HUES48 (cell line): ENCODE measurements at regions not wholly inside any gene's neighbourhood (a gene's known extent, or its start where the extent isn't known, plus 50 kb on each side); places are given as distances from the start of the nearest gene placed in this dataset.

ENCODE experiments used
- H3K27ac ChIP-seq: one replicate; pipeline ENCODE4 v1.7.0; 2013; ENCODE audit warnings: low read depth, low read length, inconsistent platforms
- H3K27me3 ChIP-seq: 2 replicates; pipeline ENCODE4 v1.6.1; 2013; ENCODE audit warnings: mild to moderate bottlenecking, low read length; ENCODE audit not compliant: control insufficient read depth, insufficient read depth
- H3K36me3 ChIP-seq: 2 replicates; pipeline ENCODE4 v1.6.1; 2013; ENCODE audit warnings: low read length; ENCODE audit not compliant: control insufficient read depth, insufficient read depth
- H3K4me1 ChIP-seq: 2 replicates; pipeline ENCODE4 v1.6.1; 2013; ENCODE audit warnings: mild to moderate bottlenecking, low read length; ENCODE audit not compliant: control insufficient read depth, insufficient read depth
- H3K4me3 ChIP-seq: 2 replicates; pipeline ENCODE4 v1.5.1; 2013; ENCODE audit warnings: mild to moderate bottlenecking, low read depth, low read length
- H3K9ac ChIP-seq: 2 replicates; pipeline ENCODE4 v1.6.1; 2013; ENCODE audit warnings: mild to moderate bottlenecking, low read depth, low read length, moderate library complexity
- H3K9me3 ChIP-seq: 2 replicates; pipeline ENCODE4 v1.6.1; 2013; ENCODE audit warnings: low read length; ENCODE audit not compliant: control insufficient read depth, insufficient read depth

DNA sequence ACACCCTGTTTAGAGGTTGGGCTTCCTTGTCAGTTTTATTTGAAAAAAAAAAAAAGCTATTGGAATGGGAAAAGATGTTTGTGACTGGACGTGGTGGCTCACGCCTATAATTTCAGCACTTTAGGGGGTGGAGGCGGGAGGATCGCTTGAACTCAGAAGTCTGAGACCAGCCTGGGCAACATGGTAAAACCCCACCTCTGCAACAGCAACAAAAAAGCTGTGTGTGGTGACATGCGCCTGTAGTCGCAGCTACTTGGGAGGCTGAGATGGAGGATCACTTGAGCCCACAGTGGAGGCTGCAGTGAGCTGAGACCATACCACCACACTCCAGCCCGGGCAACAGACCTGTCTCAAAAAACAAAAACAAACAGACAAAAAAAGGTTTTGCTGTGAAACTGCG lies 66.1 kb upstream of the SIAH1 start:
- no peaks in the 10 kb centered on the region for H3K4me1 ChIP-seq
- H3K27ac ChIP-seq, result no peak overlapping the region

GRCh38 chr16:48450367-48450766 lies 65.2 kb upstream of the SIAH1 start:
- no peak overlapping the region for H3K4me3 ChIP-seq
- H3K27me3 ChIP-seq, result no peaks in the 10 kb centered on the region
- H3K9ac ChIP-seq, result no peak overlapping the region
- no peaks in the 10 kb centered on the region for H3K4me1 ChIP-seq
- no peaks in the 10 kb centered on the region for H3K9me3 ChIP-seq
- H3K27ac ChIP-seq, result no peak overlapping the region
- no peaks in the 10 kb centered on the region for H3K36me3 ChIP-seq

More for the DNA sequence above, 66.1 kb upstream of the SIAH1 start:
- Histone ChIP-seq H3K4me3 (no peak overlapping the region), H3K36me3 (no peaks in the 10 kb centered on the region), H3K27me3 (no peaks in the 10 kb centered on the region), H3K9ac (no peak overlapping the region), H3K9me3 (no peaks in the 10 kb centered on the region)

- no peak overlapping the region for H3K27ac ChIP-seq
- H3K27me3 ChIP-seq, result no peaks in the 10 kb centered on the region
- no peak overlapping the region for H3K4me3 ChIP-seq
- no peaks in the 10 kb centered on the region for H3K4me1 ChIP-seq
- no peaks in the 10 kb centered on the region for H3K9me3 ChIP-seq
- no peaks in the 10 kb centered on the region for H3K36me3 ChIP-seq
- no peak overlapping the region for H3K9ac ChIP-seq
These were observed 63.7 kb upstream of the SIAH1 start for GRCh38 chr16:48448841-48449481.

GRCh38 chr16:48447940-48448536 lies 62.8 kb upstream of the SIAH1 start:
- H3K9ac ChIP-seq, result no peak overlapping the region

GRCh38 chr16:48447428-48447827 lies 62.2 kb upstream of the SIAH1 start:
- H3K36me3 ChIP-seq, result no peaks in the 10 kb centered on the region
- H3K27ac ChIP-seq, result no peak overlapping the region
- H3K27me3 ChIP-seq, result no peaks in the 10 kb centered on the region
- H3K4me3 ChIP-seq, result no peak overlapping the region
- no peak overlapping the region for H3K9ac ChIP-seq
- H3K9me3 ChIP-seq, result no peaks in the 10 kb centered on the region
- H3K4me1 ChIP-seq, result no peaks in the 10 kb centered on the region

More at GRCh38 chr16:48447940-48448536, 62.8 kb upstream of the SIAH1 start:
- Histone ChIP-seq H3K36me3 (no peaks in the 10 kb centered on the region), H3K27ac (no peak overlapping the region), H3K4me3 (no peak overlapping the region), H3K27me3 (no peaks in the 10 kb centered on the region), H3K9me3 (no peaks in the 10 kb centered on the region), H3K4me1 (no peaks in the 10 kb centered on the region)

GRCh38 chr16:48446534-48446920 lies 61.3 kb upstream of the SIAH1 start:
- no peaks in the 10 kb centered on the region for H3K27me3 ChIP-seq

GRCh38 chr16:48445782-48446533 lies 60.7 kb upstream of the SIAH1 start:
- H3K9me3 ChIP-seq, result no peaks in the 10 kb centered on the region
- no peak overlapping the region for H3K9ac ChIP-seq
- H3K27me3 ChIP-seq, result no peaks in the 10 kb centered on the region
- no peak overlapping the region for H3K27ac ChIP-seq
- H3K36me3 ChIP-seq, result no peaks in the 10 kb centered on the region
- no peak overlapping the region for H3K4me3 ChIP-seq
- no peaks in the 10 kb centered on the region for H3K4me1 ChIP-seq

More at GRCh38 chr16:48446534-48446920, 61.3 kb upstream of the SIAH1 start:
- Histone ChIP-seq H3K27ac (no peak overlapping the region), H3K9me3 (no peaks in the 10 kb centered on the region), H3K9ac (no peak overlapping the region), H3K4me3 (no peak overlapping the region), H3K36me3 (no peaks in the 10 kb centered on the region), H3K4me1 (no peaks in the 10 kb centered on the region)

DNA sequence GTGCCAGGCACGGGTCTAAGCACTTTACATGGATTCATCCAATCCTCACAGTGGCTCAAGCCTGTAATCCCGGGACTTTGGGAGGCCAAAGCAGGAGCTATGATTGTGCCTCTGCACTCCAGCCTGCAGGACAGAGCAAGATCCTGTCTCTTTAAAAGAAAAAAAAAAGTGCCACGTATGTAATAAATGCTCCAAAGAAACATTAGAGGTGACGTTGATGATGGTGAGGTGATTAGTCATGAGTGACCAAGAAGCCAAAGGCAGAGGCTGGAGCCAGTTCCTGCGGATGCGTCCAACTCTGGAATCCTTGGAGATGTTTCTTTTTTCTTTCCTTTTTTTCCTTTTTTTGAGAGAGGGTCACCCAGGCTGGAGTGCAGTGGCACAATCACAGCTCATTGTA lies 59.4 kb upstream of the SIAH1 start:
- Histone ChIP-seq H3K4me3 (no peak overlapping the region), H3K9ac (no peak overlapping the region), H3K4me1 (no peaks in the 10 kb centered on the region), H3K9me3 (no peaks in the 10 kb centered on the region), H3K36me3 (no peaks in the 10 kb centered on the region), H3K27me3 (no peaks in the 10 kb centered on the region), H3K27ac (no peak overlapping the region)

DNA sequence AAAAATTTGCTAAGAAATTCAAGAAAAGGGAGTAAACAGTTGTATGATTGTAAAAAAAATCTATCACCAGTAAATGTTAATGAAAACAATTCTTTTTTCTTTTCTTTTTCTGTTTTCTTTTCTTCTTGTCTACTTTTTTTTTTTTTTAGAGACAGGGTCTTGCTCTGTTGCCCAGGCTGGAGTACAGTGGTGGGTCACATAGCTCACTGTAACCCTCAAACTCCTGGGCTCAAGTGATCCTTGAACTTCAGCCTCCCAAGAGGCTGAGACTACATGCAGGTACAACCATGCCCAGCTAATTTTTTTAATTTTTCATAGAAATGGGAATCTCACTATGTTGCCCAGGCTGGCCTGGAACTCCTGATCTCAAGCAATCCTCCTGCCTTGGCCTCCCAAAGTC lies 57.2 kb upstream of the SIAH1 start:
- Histone ChIP-seq H3K4me3 (no peak overlapping the region), H3K9ac (no peak overlapping the region), H3K36me3 (no peaks in the 10 kb centered on the region), H3K27me3 (no peaks in the 10 kb centered on the region), H3K4me1 (no peaks in the 10 kb centered on the region), H3K9me3 (no peaks in the 10 kb centered on the region), H3K27ac (no peak overlapping the region)

DNA sequence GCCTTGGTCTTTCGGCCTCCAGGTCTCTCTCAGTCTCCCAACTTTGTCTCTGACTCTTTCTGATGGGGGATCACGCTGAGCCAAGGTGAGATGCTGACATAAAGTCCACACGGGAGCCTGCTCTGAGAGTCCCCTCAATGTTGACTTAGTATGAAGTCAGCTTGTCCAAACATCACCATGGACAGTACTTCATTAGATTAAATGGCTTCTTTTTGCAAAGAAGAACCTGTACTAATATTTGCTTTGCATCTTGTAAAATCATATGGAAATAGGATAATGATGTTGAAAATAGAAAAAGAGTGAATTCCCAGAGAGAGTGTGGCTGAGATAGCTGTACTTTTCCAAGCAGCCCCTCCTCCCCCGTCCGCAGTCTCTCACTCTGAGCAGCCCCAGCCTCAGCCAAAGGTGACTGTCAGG lies 56.7 kb upstream of the SIAH1 start:
- no peaks in the 10 kb centered on the region for H3K4me1 ChIP-seq
- no peak overlapping the region for H3K4me3 ChIP-seq
- no peaks in the 10 kb centered on the region for H3K9me3 ChIP-seq
- H3K27me3 ChIP-seq, result no peaks in the 10 kb centered on the region
- no peak overlapping the region for H3K9ac ChIP-seq
- H3K36me3 ChIP-seq, result no peaks in the 10 kb centered on the region
- no peak overlapping the region for H3K27ac ChIP-seq

DNA sequence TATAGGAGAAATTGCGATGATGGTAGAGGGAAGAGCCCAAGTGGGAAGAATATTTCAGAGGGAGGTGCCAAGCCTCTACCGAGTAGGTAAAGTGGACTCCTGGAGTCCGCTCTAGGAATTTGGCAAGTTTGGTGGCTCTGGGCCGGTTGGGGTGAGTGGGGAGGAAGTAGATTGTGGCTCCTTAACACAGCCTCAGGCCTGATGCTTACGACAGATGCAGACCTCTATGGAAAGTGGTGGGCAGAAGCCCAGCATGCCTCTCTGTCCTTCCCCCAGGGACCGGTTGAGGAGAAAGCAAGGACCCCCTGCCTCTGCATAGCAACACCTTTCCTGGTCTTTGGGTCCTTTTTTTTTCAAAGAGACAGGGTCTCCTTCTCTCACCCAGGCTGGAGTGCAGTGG lies 55.9 kb upstream of the SIAH1 start:
- Histone ChIP-seq H3K27ac (no peak overlapping the region), H3K36me3 (no peaks in the 10 kb centered on the region), H3K9me3 (no peaks in the 10 kb centered on the region), H3K9ac (no peak overlapping the region), H3K4me3 (no peak overlapping the region), H3K4me1 (no peaks in the 10 kb centered on the region), H3K27me3 (no peaks in the 10 kb centered on the region)
